Activated T-helper 2 cell treated with anti-CD3 and anti-CD28 coated beads, Interferon-gamma antibody, Interleukin-2, Interleukin-4, amounts not matched to agents 10 μg/mL and 5 μg/mL and 100 μg/mL, durations not matched to agents 14 hours and 24 hours and 36 hours (primary cell): ENCODE measurements at regions not wholly inside any gene's neighbourhood (a gene's known extent, or its start where the extent isn't known, plus 50 kb on each side); places are given as distances from the start of the nearest gene placed in this dataset.

ENCODE experiments used
- DNase-seq: peaks from one replicate; pipeline ENCODE4 v3.0.0; 2021; ENCODE audit warnings: low spot score
- H3K27ac Mint-ChIP-seq: one replicate; pipeline ENCODE4 v1.8.0; 2021; ENCODE audit warnings: mixed read lengths
- H3K27me3 Mint-ChIP-seq: one replicate; pipeline ENCODE4 v1.8.0; 2021; ENCODE audit warnings: low read depth, mixed read lengths
- H3K36me3 Mint-ChIP-seq: one replicate; pipeline ENCODE4 v1.8.0; 2021; ENCODE audit warnings: low read depth, mixed read lengths
- H3K4me1 Mint-ChIP-seq: one replicate; pipeline ENCODE4 v1.8.0; 2021; ENCODE audit warnings: low read depth, mixed read lengths
- H3K4me3 Mint-ChIP-seq: one replicate; pipeline ENCODE4 v1.8.0; 2021; ENCODE audit warnings: low read depth, mild to moderate bottlenecking, moderate library complexity, mixed read lengths
- H3K9me3 Mint-ChIP-seq: one replicate; pipeline ENCODE4 v1.8.0; 2021; ENCODE audit warnings: mixed read lengths
- intact Hi-C: fragments of 100-400 bp; cut with micrococcal nuclease; formaldehyde crosslinking; loops from one replicate; pipeline ENCODE4 v1.15.1; 2023

- intact Hi-C loops, result loop anchor here (10.0 kb wide), 1 partner anchor 312 kb away; no protein-coding TSS in a partner anchor
- H3K27me3 Mint-ChIP-seq, result peaks cover 7% of the 10 kb centered on the region
Observed at GRCh38 chr1:221856228-221857093, 114.6 kb upstream of the DUSP10 start.

GRCh38 chr1:221855156-221855555, 113.3 kb upstream of the DUSP10 start:
- intact Hi-C loops, result loop anchor here (2.0 to 10.0 kb wide), 2 partner anchors 14 to 310 kb away; no protein-coding TSS in a partner anchor
- DNase-seq, result no peak
- no peaks in the 10 kb centered on the region for H3K36me3 Mint-ChIP-seq
- no peaks in the 10 kb centered on the region for H3K9me3 Mint-ChIP-seq
- no peak overlapping the region for H3K27ac Mint-ChIP-seq
- peaks cover 7% of the 10 kb centered on the region for H3K27me3 Mint-ChIP-seq
- H3K4me3 Mint-ChIP-seq, result no peak overlapping the region
- H3K4me1 Mint-ChIP-seq, result peaks cover 12% of the 10 kb centered on the region

More at GRCh38 chr1:221856228-221857093, 114.6 kb upstream of the DUSP10 start:
- no peak overlapping the region for H3K4me3 Mint-ChIP-seq
- H3K27ac Mint-ChIP-seq, result no peak overlapping the region
- H3K36me3 Mint-ChIP-seq, result no peaks in the 10 kb centered on the region
- H3K9me3 Mint-ChIP-seq, result no peaks in the 10 kb centered on the region
- no peak for DNase-seq
- peaks cover 9% of the 10 kb centered on the region for H3K4me1 Mint-ChIP-seq

- H3K27ac Mint-ChIP-seq, result no peak overlapping the region
- H3K4me3 Mint-ChIP-seq, result no peak overlapping the region
Observed at GRCh38 chr1:221851336-221851735, 109.4 kb upstream of the DUSP10 start.

GRCh38 chr1:221850470-221851187, 108.7 kb upstream of the DUSP10 start:
- intact Hi-C loops, result loop anchor here (10.0 kb wide), 1 partner anchor 306 kb away; no protein-coding TSS in a partner anchor
- Mint-ChIP-seq H3K4me3 (no peak overlapping the region), H3K27ac (no peak overlapping the region), H3K27me3 (peaks cover 3% of the 10 kb centered on the region), H3K9me3 (no peaks in the 10 kb centered on the region), H3K4me1 (peaks cover 8% of the 10 kb centered on the region), H3K36me3 (no peaks in the 10 kb centered on the region)
- no peak for DNase-seq

More at GRCh38 chr1:221851336-221851735, 109.4 kb upstream of the DUSP10 start:
- H3K27me3 Mint-ChIP-seq, result peaks cover 3% of the 10 kb centered on the region
- H3K9me3 Mint-ChIP-seq, result no peaks in the 10 kb centered on the region
- peaks cover 8% of the 10 kb centered on the region for H3K4me1 Mint-ChIP-seq
- intact Hi-C loops, result loop anchor here (10.0 kb wide), 1 partner anchor 307 kb away; no protein-coding TSS in a partner anchor
- no peaks in the 10 kb centered on the region for H3K36me3 Mint-ChIP-seq
- DNase-seq, result no peak

GRCh38 chr1:221849897-221850296, 108.0 kb upstream of the DUSP10 start:
- H3K36me3 Mint-ChIP-seq, result no peaks in the 10 kb centered on the region
- no peaks in the 10 kb centered on the region for H3K27me3 Mint-ChIP-seq
- no peaks in the 10 kb centered on the region for H3K9me3 Mint-ChIP-seq
- H3K4me3 Mint-ChIP-seq, result no peak overlapping the region
- no peak overlapping the region for H3K27ac Mint-ChIP-seq
- intact Hi-C loops, result loop anchor here (10.0 kb wide), 1 partner anchor 305 kb away; no protein-coding TSS in a partner anchor
- H3K4me1 Mint-ChIP-seq, result peaks cover 8% of the 10 kb centered on the region
- DNase-seq, result no peak

- no peak overlapping the region for H3K27ac Mint-ChIP-seq
Observed at GRCh38 chr1:221849110-221849509, 107.2 kb upstream of the DUSP10 start.

GRCh38 chr1:221847676-221848075, 105.8 kb upstream of the DUSP10 start:
- H3K27ac Mint-ChIP-seq, result no peak overlapping the region

More at GRCh38 chr1:221849110-221849509, 107.2 kb upstream of the DUSP10 start:
- no peak overlapping the region for H3K4me3 Mint-ChIP-seq
- intact Hi-C loops, result no loop called here
- H3K36me3 Mint-ChIP-seq, result no peaks in the 10 kb centered on the region
- peaks cover 8% of the 10 kb centered on the region for H3K4me1 Mint-ChIP-seq
- H3K27me3 Mint-ChIP-seq, result no peaks in the 10 kb centered on the region
- DNase-seq, result no peak
- no peaks in the 10 kb centered on the region for H3K9me3 Mint-ChIP-seq

GRCh38 chr1:221845650-221846371, 103.9 kb upstream of the DUSP10 start:
- Mint-ChIP-seq H3K36me3 (no peaks in the 10 kb centered on the region), H3K9me3 (no peaks in the 10 kb centered on the region), H3K4me1 (peaks cover 14% of the 10 kb centered on the region), H3K27ac (no peak overlapping the region), H3K27me3 (peaks cover under 1% of the 10 kb centered on the region), H3K4me3 (no peak overlapping the region)
- no peak for DNase-seq
- intact Hi-C loops, result no loop called here

More at GRCh38 chr1:221847676-221848075, 105.8 kb upstream of the DUSP10 start:
- intact Hi-C loops, result no loop called here
- Mint-ChIP-seq H3K9me3 (no peaks in the 10 kb centered on the region), H3K4me3 (no peak overlapping the region), H3K36me3 (no peaks in the 10 kb centered on the region), H3K27me3 (no peaks in the 10 kb centered on the region), H3K4me1 (peaks cover 8% of the 10 kb centered on the region)
- DNase-seq, result no peak

- intact Hi-C loops, result loop anchor here (2.0 kb wide), 2 partner anchors 13 to 37 kb away; no protein-coding TSS in a partner anchor
- Mint-ChIP-seq H3K27me3 (peaks cover 1% of the 10 kb centered on the region), H3K9me3 (no peaks in the 10 kb centered on the region), H3K4me3 (no peak overlapping the region), H3K27ac (no peak overlapping the region), H3K36me3 (peaks cover 3% of the 10 kb centered on the region), H3K4me1 (peaks cover 44% of the 10 kb centered on the region)
- no peak for DNase-seq
Observed at GRCh38 chr1:221841983-221842335, 100.1 kb upstream of the DUSP10 start.

- Mint-ChIP-seq H3K27me3 (peaks cover 3% of the 10 kb centered on the region), H3K27ac (no peak overlapping the region), H3K4me1 (peaks cover 46% of the 10 kb centered on the region)
Observed at GRCh38 chr1:221841251-221841982, 99.5 kb upstream of the DUSP10 start.

GRCh38 chr1:221840511-221841243, 98.8 kb upstream of the DUSP10 start:
- peaks cover 47% of the 10 kb centered on the region for H3K4me1 Mint-ChIP-seq
- no peak for DNase-seq
- H3K4me3 Mint-ChIP-seq, result no peak overlapping the region
- no peaks in the 10 kb centered on the region for H3K9me3 Mint-ChIP-seq
- H3K36me3 Mint-ChIP-seq, result peaks cover 3% of the 10 kb centered on the region
- H3K27ac Mint-ChIP-seq, result no peak overlapping the region
- intact Hi-C loops, result loop anchor here (1.0 to 2.0 kb wide), 4 partner anchors 11 to 62 kb away; no protein-coding TSS in a partner anchor
- H3K27me3 Mint-ChIP-seq, result peaks cover 4% of the 10 kb centered on the region

More at GRCh38 chr1:221841251-221841982, 99.5 kb upstream of the DUSP10 start:
- no peak for DNase-seq
- intact Hi-C loops, result loop anchor here (2.0 kb wide), 2 partner anchors 13 to 37 kb away; no protein-coding TSS in a partner anchor
- Mint-ChIP-seq H3K4me3 (no peak overlapping the region), H3K36me3 (peaks cover 3% of the 10 kb centered on the region), H3K9me3 (no peaks in the 10 kb centered on the region)
